H1 (cell line): ENCODE measurements at regions not wholly inside any gene's neighbourhood (a gene's known extent, or its start where the extent isn't known, plus 50 kb on each side); places are given as distances from the start of the nearest gene placed in this dataset.

Experiments
- CTCF ChIA-PET: fragments of 300-600 bp; sonication (Branson Sonifier 250); formaldehyde crosslinking; loops from one replicate; lab custom pipeline; 2021; ENCODE audit not compliant: partially characterized antibody; lab: Charles Lee
- POLR2A ChIA-PET: fragments of 300-600 bp; sonication (Branson Sonifier 250); formaldehyde crosslinking; loops from one replicate; lab custom pipeline; 2021; ENCODE audit warnings: inconsistent platforms; ENCODE audit not compliant: partially characterized antibody; lab: Charles Lee
- DNase-seq, 2 experiments: peaks; one replicate each; pipeline versions ENCODE4 v3.0.0 to v3.0.0-alpha.2; 2010 to 2022; ENCODE audit warnings: low spot score in 2 of 2, low read depth in 1 of 2, mixed read lengths in 1 of 2
- FAIRE-seq: peaks from 2 replicates; lab custom pipeline; 2011; peaks lifted over from hg19 to GRCh38; lab: Jason Lieb, UNC
- H2AFZ ChIP-seq: 2 replicates; pipeline ENCODE4 v1.8.1; 2012; ENCODE audit warnings: low read length, inconsistent platforms
- H2AK5ac ChIP-seq: 2 replicates; pipeline ENCODE4 v1.6.1; 2013; ENCODE audit warnings: low read depth, low read length
- H2BK120ac ChIP-seq: replicated peaks from 2 replicates; pipeline ENCODE3; 2013; ENCODE audit warnings: low read depth, low read length, inconsistent platforms
- H2BK12ac ChIP-seq: 2 replicates; pipeline ENCODE4 v1.6.1; 2013; ENCODE audit warnings: low read depth, low read length
- H2BK15ac ChIP-seq: 2 replicates; pipeline ENCODE4 v1.6.1; 2013; ENCODE audit warnings: low read length
- H2BK20ac ChIP-seq: 2 replicates; pipeline ENCODE4 v1.6.1; 2013; ENCODE audit warnings: low read length
- H2BK5ac ChIP-seq: 2 replicates; pipeline ENCODE4 v1.6.1; 2013; ENCODE audit warnings: low read depth, low read length
- H3K14ac ChIP-seq: 2 replicates; pipeline ENCODE4 v1.6.1; 2013; ENCODE audit warnings: inconsistent platforms; ENCODE audit not compliant: insufficient read length
- H3K18ac ChIP-seq: 2 replicates; pipeline ENCODE4 v1.6.1; 2013; ENCODE audit warnings: low read length; ENCODE audit errors: extremely low read depth
- H3K23ac ChIP-seq: 2 replicates; pipeline ENCODE4 v1.6.1; 2013; ENCODE audit warnings: inconsistent platforms; ENCODE audit not compliant: insufficient read length
- H3K23me2 ChIP-seq: 2 replicates; pipeline ENCODE4 v1.6.1; 2013; ENCODE audit warnings: low read depth, low read length
- H3K27ac ChIP-seq: 2 replicates; pipeline ENCODE4 v1.6.1; 2011; ENCODE audit warnings: low read depth, low read length, inconsistent platforms
- H3K27me3 ChIP-seq, 4 experiments: replicated peaks in 1 of 4; 1 replicate in 1 of 4; 2 replicates in 3 of 4; pipeline versions ENCODE4 v1.6.1 to v1.8.1; 2011 to 2013; ENCODE audit warnings: low read length in 3 of 4, mild to moderate bottlenecking in 3 of 4, inconsistent platforms in 2 of 4, mixed read lengths in 2 of 4, moderate library complexity in 1 of 4; ENCODE audit not compliant: control insufficient read depth in 3 of 4, insufficient read depth in 3 of 4; ENCODE audit errors: extremely low read depth in 1 of 4
- H3K36me3 ChIP-seq, 4 experiments: 2 replicates each; pipeline versions ENCODE4 v1.6.1 to v1.8.1; 2011 to 2013; ENCODE audit warnings: mild to moderate bottlenecking in 4 of 4, low read length in 3 of 4, moderate library complexity in 2 of 4, control low read depth in 1 of 4, inconsistent platforms in 1 of 4; ENCODE audit not compliant: insufficient read depth in 4 of 4, control insufficient read depth in 2 of 4
- H3K4ac ChIP-seq: replicated peaks from 2 replicates; pipeline ENCODE3; 2013; ENCODE audit warnings: low read length, low read depth, mixed read lengths, inconsistent platforms; ENCODE audit not compliant: insufficient read length
- H3K4me1 ChIP-seq, 4 experiments: replicated peaks in 1 of 4; 1 replicate in 1 of 4; 2 replicates in 3 of 4; pipeline versions ENCODE4 v1.6.1 to v1.8.1; 2011 to 2013; ENCODE audit warnings: low read length in 3 of 4, inconsistent platforms in 2 of 4, mixed read lengths in 1 of 4; ENCODE audit not compliant: insufficient read depth in 4 of 4, control insufficient read depth in 3 of 4
- H3K4me2 ChIP-seq, 2 experiments: 2 replicates each; pipeline versions ENCODE4 v1.6.1 to v1.8.1; 2011 to 2013; ENCODE audit warnings: low read depth in 2 of 2, low read length in 2 of 2, control low read depth in 1 of 2, inconsistent platforms in 1 of 2, mild to moderate bottlenecking in 1 of 2; ENCODE audit not compliant: insufficient read depth in 1 of 2
- H3K4me3 ChIP-seq, 4 experiments: fragments of 200-600, 300-600 bp in 1 of 4; sonication (generic), shearing (Covaris generic), sonication (Bioruptor Twin) in 1 of 4; 2 replicates each; pipeline versions ENCODE4 v1.5.1 to v1.8.1; 2011 to 2016; ENCODE audit warnings: low read length in 4 of 4, low read depth in 3 of 4, control low read depth in 2 of 4, inconsistent platforms in 2 of 4, mild to moderate bottlenecking in 2 of 4, mixed read lengths in 1 of 4, moderate library complexity in 1 of 4; ENCODE audit not compliant: insufficient read depth in 2 of 4; ENCODE audit errors: extremely low read depth in 1 of 4
- H3K56ac ChIP-seq: replicated peaks from 2 replicates; pipeline ENCODE3; 2013; ENCODE audit warnings: low read depth, mild to moderate bottlenecking, mixed read lengths, low read length, inconsistent platforms; ENCODE audit not compliant: insufficient read length
- H3K79me1 ChIP-seq: 2 replicates; pipeline ENCODE4 v1.6.1; 2013; ENCODE audit warnings: low read depth, low read length, control low read depth
- H3K79me2 ChIP-seq, 2 experiments: 2 replicates each; pipeline versions ENCODE4 v1.6.1 to v1.8.1; 2012 to 2013; ENCODE audit warnings: low read length in 2 of 2, mild to moderate bottlenecking in 2 of 2, inconsistent platforms in 1 of 2; ENCODE audit not compliant: insufficient read depth in 2 of 2, control insufficient read depth in 1 of 2
- H3K9ac ChIP-seq, 4 experiments: replicated peaks in 1 of 4; 1 replicate in 1 of 4; 2 replicates in 3 of 4; pipeline versions ENCODE4 v1.6.1 to v1.8.1; 2011 to 2013; ENCODE audit warnings: low read depth in 3 of 4, low read length in 3 of 4, control low read depth in 2 of 4, mild to moderate bottlenecking in 2 of 4, moderate library complexity in 2 of 4, inconsistent platforms in 1 of 4; ENCODE audit errors: extremely low read depth in 1 of 4
- H3K9me3 ChIP-seq, 2 experiments: 2 replicates each; pipeline versions ENCODE4 v1.6.1 to v1.8.1; 2012 to 2013; ENCODE audit warnings: mild to moderate bottlenecking in 2 of 2, moderate library complexity in 2 of 2, control low read depth in 1 of 2, inconsistent platforms in 1 of 2, low read depth in 1 of 2, low read length in 1 of 2, mixed read lengths in 1 of 2; ENCODE audit not compliant: insufficient read depth in 2 of 2
- H4K20me1 ChIP-seq, 2 experiments: replicated peaks in 1 of 2; 2 replicates each; pipeline versions ENCODE3 to v1.8.1; 2011 to 2013; ENCODE audit warnings: inconsistent platforms in 2 of 2, low read length in 2 of 2, mild to moderate bottlenecking in 1 of 2; ENCODE audit not compliant: insufficient read depth in 2 of 2, control insufficient read depth in 1 of 2
- H4K5ac ChIP-seq: 2 replicates; pipeline ENCODE4 v1.6.1; 2013; ENCODE audit warnings: low read length, low read depth, mixed read lengths, inconsistent platforms; ENCODE audit not compliant: insufficient read length
- H4K8ac ChIP-seq: 2 replicates; pipeline ENCODE4 v1.8.0; 2013; ENCODE audit warnings: mild to moderate bottlenecking, moderate library complexity, low read length, inconsistent platforms; ENCODE audit not compliant: insufficient read depth; ENCODE audit errors: extremely low read depth
- H4K91ac ChIP-seq: replicated peaks from 2 replicates; pipeline ENCODE3; 2013; ENCODE audit warnings: low read length, mixed read lengths, inconsistent platforms; ENCODE audit not compliant: insufficient read length
- CBX8 ChIP-seq: fragments of 300-800, 300-1000 bp; sonication (generic); IDR thresholded peaks from 2 replicates; pipeline ENCODE4 v1.7.1; 2016; ENCODE audit warnings: low read depth, low read length, borderline replicate concordance
- CHD2 ChIP-seq: IDR thresholded peaks from 2 replicates; pipeline ENCODE4 v1.6.1; 2012; ENCODE audit warnings: low read length, improper control_type of control experiment
- EZH2 ChIP-seq: fragments of 200-600 bp; sonication (generic); IDR thresholded peaks from 2 replicates; pipeline ENCODE4 v1.7.1; 2012; ENCODE audit warnings: low read depth, mild to moderate bottlenecking, moderate library complexity, low read length, inconsistent platforms; ENCODE audit not compliant: severe bottlenecking
- GTF2F1 ChIP-seq: IDR thresholded peaks from 2 replicates; pipeline ENCODE4 v1.6.1; 2012; ENCODE audit warnings: low read depth, low read length, improper control_type of control experiment, borderline replicate concordance
- KDM1A ChIP-seq: fragments of 200-600, 300-600 bp; sonication (generic); IDR thresholded peaks from 2 replicates; pipeline ENCODE4 v1.7.1; 2016; ENCODE audit warnings: mild to moderate bottlenecking, low read length, borderline replicate concordance
- KDM5A ChIP-seq: fragments of 200-600 bp; IDR thresholded peaks from 2 replicates; pipeline ENCODE4 v1.7.1; 2012; ENCODE audit warnings: mild to moderate bottlenecking, low read length, inconsistent platforms, mixed read lengths
- RXRA ChIP-seq: IDR thresholded peaks from 2 replicates; pipeline ENCODE4 v1.6.1; 2011; ENCODE audit warnings: low read depth, mild to moderate bottlenecking, low read length, moderate library complexity; ENCODE audit not compliant: insufficient read depth
- SAP30 ChIP-seq: fragments of 300-600 bp; sonication (generic); IDR thresholded peaks from 2 replicates; pipeline ENCODE4 v1.7.1; 2012; ENCODE audit warnings: low read length, moderate library complexity, mild to moderate bottlenecking, inconsistent platforms; ENCODE audit not compliant: insufficient read depth, insufficient replicate concordance
- TAF7 ChIP-seq: optimal IDR thresholded peaks from 2 replicates; pipeline ENCODE3; 2011; ENCODE audit warnings: low read depth, mild to moderate bottlenecking, inconsistent platforms, low read length, moderate library complexity, borderline replicate concordance
- WGBS, 2 experiments: shearing (Covaris generic) in 1 of 2; methylation state at CpG; one replicate each; pipeline versions ENCODE4 v1.1.6 to v1.1.7; 2013 to 2015; ENCODE audit warnings: low lambda C conversion rate in 2 of 2, mixed read lengths in 2 of 2, inconsistent platforms in 1 of 2, low coverage in 1 of 2, missing lambda C conversion rate in 1 of 2; ENCODE audit not compliant: insufficient replicate concordance in 2 of 2, insufficient coverage in 1 of 2, insufficient read length in 1 of 2; ENCODE audit errors: extremely low coverage in 1 of 2, missing lambda C conversion rate in 1 of 2; 5-methylcytosine and 5-hydroxymethylcytosine counted together
- TF ChIP-seq, protein P1 (sequence below): IDR thresholded peaks from 2 replicates; pipeline ENCODE4 v1.6.1; 2012; ENCODE audit warnings: inconsistent platforms
- TF ChIP-seq, protein P2 (sequence below): IDR thresholded peaks from 2 replicates; pipeline ENCODE4 v1.6.1; 2011; ENCODE audit warnings: low read length, improper control_type of control experiment

GRCh38 chr2:228945710-228946109, 325.4 kb downstream of the PID1 start:
- no peaks in the 10 kb centered on the region for H3K27me3 ChIP-seq
- H2BK5ac ChIP-seq: no peak overlapping the region
- ChIA-PET CTCF (interaction anchor here (1.0 kb wide), 1 partner anchor 328 kb away, joined by 3 read pairs; no protein-coding TSS in a partner anchor), POLR2A (no interaction called here)
- H3K27ac ChIP-seq: no peak overlapping the region
- no peak overlapping the region for H4K91ac ChIP-seq
- no peak overlapping the region for H3K18ac ChIP-seq
- no peak overlapping the region for H4K8ac ChIP-seq
- H4K20me1 ChIP-seq: no peaks in the 10 kb centered on the region
- no peak overlapping the region for H3K14ac ChIP-seq
- H3K23me2 ChIP-seq: 0 out of 2 replicates have a peak, but pooled peaks cover 2% of the 10 kb centered on the region
- 93% methylated on average over 1 of the region's 1 CpG; no CpG with 5 or more reads in 1 of the 2 experiments for WGBS, 2 experiments
- H3K23ac ChIP-seq: no peak overlapping the region
- no peak overlapping the region for H2BK120ac ChIP-seq
- no peaks in the 10 kb centered on the region for H3K4me1 ChIP-seq
- no peak overlapping the region for H2BK12ac ChIP-seq
- no peak overlapping the region for H4K5ac ChIP-seq
- H3K4ac ChIP-seq: no peak overlapping the region
- H3K4me3 ChIP-seq: no peak overlapping the region
- no peak for DNase-seq
- no peaks in the 10 kb centered on the region for H3K79me2 ChIP-seq
- H2AFZ ChIP-seq: no peak overlapping the region
- no peak overlapping the region for H2BK15ac ChIP-seq
- TF ChIP-seq, protein P1, sequence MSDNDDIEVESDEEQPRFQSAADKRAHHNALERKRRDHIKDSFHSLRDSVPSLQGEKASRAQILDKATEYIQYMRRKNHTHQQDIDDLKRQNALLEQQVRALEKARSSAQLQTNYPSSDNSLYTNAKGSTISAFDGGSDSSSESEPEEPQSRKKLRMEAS: no peak
- TF ChIP-seq, protein P2, sequence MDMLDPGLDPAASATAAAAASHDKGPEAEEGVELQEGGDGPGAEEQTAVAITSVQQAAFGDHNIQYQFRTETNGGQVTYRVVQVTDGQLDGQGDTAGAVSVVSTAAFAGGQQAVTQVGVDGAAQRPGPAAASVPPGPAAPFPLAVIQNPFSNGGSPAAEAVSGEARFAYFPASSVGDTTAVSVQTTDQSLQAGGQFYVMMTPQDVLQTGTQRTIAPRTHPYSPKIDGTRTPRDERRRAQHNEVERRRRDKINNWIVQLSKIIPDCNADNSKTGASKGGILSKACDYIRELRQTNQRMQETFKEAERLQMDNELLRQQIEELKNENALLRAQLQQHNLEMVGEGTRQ: no peak
- TF ChIP-seq CBX8 (no peak), KDM5A (no peak), GTF2F1 (no peak), SAP30 (no peak), CHD2 (no peak), RXRA (no peak), TAF7 (no peak), EZH2 (no peak), KDM1A (no peak)
- no peak for FAIRE-seq
- H3K56ac ChIP-seq: no peak overlapping the region
- H3K4me2 ChIP-seq: no peak overlapping the region
- H2BK20ac ChIP-seq: no peak overlapping the region
- no peak overlapping the region for H2AK5ac ChIP-seq
- H3K79me1 ChIP-seq: no peaks in the 10 kb centered on the region
- no peak overlapping the region for H3K9ac ChIP-seq
- no peaks in the 10 kb centered on the region for H3K36me3 ChIP-seq
- no peaks in the 10 kb centered on the region for H3K9me3 ChIP-seq
